Neural progenitor cell (in vitro differentiated cells): ENCODE measurements at regions not wholly inside any gene's neighbourhood (a gene's known extent, or its start where the extent isn't known, plus 50 kb on each side); places are given as distances from the start of the nearest gene placed in this dataset.

Experiments used
- EZH2 ChIP-seq: fragments of 200-600 bp; sonication (generic); IDR thresholded peaks from 2 replicates; pipeline ENCODE4 v1.6.1; 2017; ENCODE audit warnings: antibody characterized with exemption, mild to moderate bottlenecking, moderate library complexity
- EZH2phosphoT487 ChIP-seq: fragments of 200-600 bp; sonication (generic); IDR thresholded peaks from 2 replicates; pipeline ENCODE4 v1.6.1; 2017; ENCODE audit warnings: antibody characterized with exemption
- TF ChIP-seq, protein P1 (sequence below): fragments of 200-600 bp; sonication (generic); IDR thresholded peaks from 2 replicates; pipeline ENCODE4 v1.5.1; 2017; ENCODE audit warnings: antibody characterized with exemption, mild to moderate bottlenecking

DNA sequence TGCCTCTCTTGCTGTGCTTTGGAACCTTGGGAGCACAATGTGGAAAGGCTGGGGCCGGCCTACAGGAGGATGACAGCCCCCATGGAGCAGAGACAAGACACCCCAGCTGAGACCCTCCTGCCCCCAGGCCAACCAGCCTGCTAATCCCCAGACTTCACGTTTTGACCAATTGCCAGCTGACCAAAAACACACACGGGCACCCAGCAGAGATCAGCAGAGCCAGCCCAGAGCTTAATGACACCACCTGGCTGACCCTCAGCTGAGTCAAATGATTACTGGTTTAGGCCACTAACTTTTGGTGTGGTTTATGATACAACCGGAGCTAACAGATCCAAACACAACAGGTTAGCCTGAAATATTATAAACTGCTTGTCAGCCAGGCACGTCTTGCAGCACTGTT is 111.2 kb upstream of the KIF5B start:
- TF ChIP-seq, protein P1, sequence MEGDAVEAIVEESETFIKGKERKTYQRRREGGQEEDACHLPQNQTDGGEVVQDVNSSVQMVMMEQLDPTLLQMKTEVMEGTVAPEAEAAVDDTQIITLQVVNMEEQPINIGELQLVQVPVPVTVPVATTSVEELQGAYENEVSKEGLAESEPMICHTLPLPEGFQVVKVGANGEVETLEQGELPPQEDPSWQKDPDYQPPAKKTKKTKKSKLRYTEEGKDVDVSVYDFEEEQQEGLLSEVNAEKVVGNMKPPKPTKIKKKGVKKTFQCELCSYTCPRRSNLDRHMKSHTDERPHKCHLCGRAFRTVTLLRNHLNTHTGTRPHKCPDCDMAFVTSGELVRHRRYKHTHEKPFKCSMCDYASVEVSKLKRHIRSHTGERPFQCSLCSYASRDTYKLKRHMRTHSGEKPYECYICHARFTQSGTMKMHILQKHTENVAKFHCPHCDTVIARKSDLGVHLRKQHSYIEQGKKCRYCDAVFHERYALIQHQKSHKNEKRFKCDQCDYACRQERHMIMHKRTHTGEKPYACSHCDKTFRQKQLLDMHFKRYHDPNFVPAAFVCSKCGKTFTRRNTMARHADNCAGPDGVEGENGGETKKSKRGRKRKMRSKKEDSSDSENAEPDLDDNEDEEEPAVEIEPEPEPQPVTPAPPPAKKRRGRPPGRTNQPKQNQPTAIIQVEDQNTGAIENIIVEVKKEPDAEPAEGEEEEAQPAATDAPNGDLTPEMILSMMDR, result no peak
- TF ChIP-seq EZH2 (no peak), EZH2phosphoT487 (no peak)
